SH-SY5Y (cell line): ENCODE measurements at regions not wholly inside any gene's neighbourhood (a gene's known extent, or its start where the extent isn't known, plus 50 kb on each side); places are given as distances from the start of the nearest gene placed in this dataset.

Source experiments
- GATA2 ChIP-seq: IDR thresholded peaks from 2 replicates; pipeline ENCODE4 v1.6.1; 2011; ENCODE audit warnings: mild to moderate bottlenecking, low read depth, low read length
- GATA3 ChIP-seq: IDR thresholded peaks from 2 replicates; pipeline ENCODE4 v1.6.1; 2011; ENCODE audit warnings: low read depth, mild to moderate bottlenecking, low read length, moderate library complexity

DNA sequence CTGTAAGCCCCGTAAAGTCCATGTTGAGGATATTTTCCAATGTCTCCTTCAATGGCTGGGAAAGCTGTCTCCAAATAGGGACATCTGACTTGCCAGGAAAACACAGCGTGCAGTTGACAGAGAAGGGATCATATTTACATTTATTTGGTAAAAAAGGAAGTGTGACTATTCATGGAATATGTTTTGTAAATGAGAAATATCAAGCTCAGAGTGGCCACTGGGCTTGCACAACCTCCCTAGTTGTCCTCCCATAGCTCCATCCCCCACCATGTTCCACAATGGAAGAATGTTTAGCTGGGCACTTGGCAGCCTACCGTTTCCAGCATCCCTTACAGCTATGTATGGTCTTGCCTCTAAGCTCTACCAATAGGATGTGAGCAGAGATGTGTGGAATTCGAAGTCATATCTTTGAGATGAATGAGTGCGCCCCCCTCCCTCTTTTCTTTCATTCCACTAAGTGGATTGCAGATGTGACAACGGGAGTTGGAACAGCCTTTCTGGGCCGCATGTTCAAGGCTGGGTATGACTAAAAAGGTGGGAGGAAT lies 306.6 kb upstream of the ZMIZ1 start:
- TF ChIP-seq GATA2 (no peak), GATA3 (no peak)
